HepG2 (cell line): ENCODE measurements at regions not wholly inside any gene's neighbourhood (a gene's known extent, or its start where the extent isn't known, plus 50 kb on each side); places are given as distances from the start of the nearest gene placed in this dataset.

Experiments used
- ARID3A ChIP-seq: IDR thresholded peaks from 2 replicates; pipeline ENCODE4 v1.6.1; 2012; ENCODE audit warnings: low read depth, low read length, improper control_type of control experiment
- ARNTL ChIP-seq: sonication (generic); formaldehyde crosslinking; IDR thresholded peaks from 2 replicates; pipeline ENCODE4 v1.4.0; 2020; ENCODE audit warnings: mild to moderate bottlenecking, missing genetic modification reagents
- ATF7 ChIP-seq, 2 experiments: fragments of 450-650 bp in 1 of 2; sonication (generic) in 1 of 2; formaldehyde crosslinking in 1 of 2; IDR thresholded peaks; 2 replicates each; pipeline versions ENCODE4 v1.4.0 to v1.6.1; 2016 to 2020; ENCODE audit warnings: antibody characterized with exemption in 1 of 2, mild to moderate bottlenecking in 1 of 2, missing genetic modification reagents in 1 of 2
- BCL3 ChIP-seq: sonication (generic); formaldehyde crosslinking; IDR thresholded peaks from 2 replicates; pipeline ENCODE4 v1.5.1; 2020; ENCODE audit warnings: mild to moderate bottlenecking, missing genetic modification reagents, moderate library complexity
- CEBPZ ChIP-seq: IDR thresholded peaks from 2 replicates; pipeline ENCODE4 v1.6.1; 2012; ENCODE audit warnings: low read length, improper control_type of control experiment
- GABPB1 ChIP-seq: IDR thresholded peaks from 2 replicates; pipeline ENCODE4 v1.6.1; 2016; ENCODE audit warnings: mild to moderate bottlenecking, missing genetic modification reagents, moderate library complexity, missing compliant biosample characterization
- MIXL1 ChIP-seq: IDR thresholded peaks from 2 replicates; pipeline ENCODE4 v1.6.1; 2016
- MNT ChIP-seq: fragments of 450-650 bp; IDR thresholded peaks from 2 replicates; pipeline ENCODE4 v1.6.1; 2016
- MTA1 ChIP-seq: sonication (generic); formaldehyde crosslinking; IDR thresholded peaks from 2 replicates; pipeline ENCODE4 v1.4.0; 2020; ENCODE audit warnings: missing genetic modification reagents, mild to moderate bottlenecking, borderline replicate concordance
- NCOA2 ChIP-seq: sonication (generic); formaldehyde crosslinking; IDR thresholded peaks from 2 replicates; pipeline ENCODE4 v1.8.0; 2022; ENCODE audit warnings: inconsistent platforms
- NFIC ChIP-seq: IDR thresholded peaks from 2 replicates; pipeline ENCODE4 v1.6.1; 2012; ENCODE audit warnings: mild to moderate bottlenecking, low read length, inconsistent platforms
- NFKBIZ ChIP-seq: IDR thresholded peaks from 2 replicates; pipeline ENCODE4 v1.6.1; 2018; ENCODE audit warnings: missing genetic modification reagents, missing compliant biosample characterization
- NFRKB ChIP-seq: fragments of 450-650 bp; IDR thresholded peaks from 2 replicates; pipeline ENCODE4 v1.6.1; 2017
- RARA ChIP-seq: IDR thresholded peaks from 2 replicates; pipeline ENCODE4 v1.6.1; 2016; ENCODE audit warnings: missing genetic modification reagents, missing compliant biosample characterization
- SPEN ChIP-seq: sonication (generic); formaldehyde crosslinking; IDR thresholded peaks from 2 replicates; pipeline ENCODE4 v1.5.1; 2020; ENCODE audit warnings: low read depth, mild to moderate bottlenecking, missing genetic modification reagents
- TFE3 ChIP-seq: IDR thresholded peaks from 2 replicates; pipeline ENCODE4 v1.6.1; 2016
- THYN1 ChIP-seq: sonication (generic); formaldehyde crosslinking; IDR thresholded peaks from 2 replicates; pipeline ENCODE4 v1.8.1; 2023; ENCODE audit warnings: low read depth, mild to moderate bottlenecking, moderate library complexity, missing genetic modification reagents, borderline replicate concordance
- ZNF136 ChIP-seq: sonication (generic); formaldehyde crosslinking; IDR thresholded peaks from 2 replicates; pipeline ENCODE4 v1.8.1; 2022; ENCODE audit warnings: low read depth, mild to moderate bottlenecking, moderate library complexity, missing genetic modification reagents
- ZNF225 ChIP-seq: sonication (generic); formaldehyde crosslinking; IDR thresholded peaks from 2 replicates; pipeline ENCODE4 v1.4.0; 2020; ENCODE audit warnings: mild to moderate bottlenecking, missing genetic modification reagents
- ZNF720 ChIP-seq: sonication (generic); formaldehyde crosslinking; IDR thresholded peaks from 2 replicates; pipeline ENCODE4 v1.4.0; 2020; ENCODE audit warnings: missing genetic modification reagents
- ZNF749 ChIP-seq: sonication (generic); formaldehyde crosslinking; IDR thresholded peaks from 2 replicates; pipeline ENCODE4 v1.8.0; 2022; ENCODE audit warnings: mild to moderate bottlenecking, missing genetic modification reagents, moderate library complexity, borderline replicate concordance
- ZNF775 ChIP-seq: sonication (generic); formaldehyde crosslinking; IDR thresholded peaks from 2 replicates; pipeline ENCODE4 v1.4.0; 2020; ENCODE audit warnings: missing genetic modification reagents, mild to moderate bottlenecking, moderate library complexity, borderline replicate concordance

- TF ChIP-seq ATF7 (IDR thresholded peaks at IDR 0.05) (no peak), ATF7 (CRISPR knock-in tag; IDR thresholded peaks at IDR 0.05) (no peak), BCL3 (CRISPR knock-in tag) (no peak), MNT (no peak), ZNF775 (CRISPR knock-in tag) (no peak), NFRKB (no peak), MIXL1 (CRISPR knock-in tag) (peak; percentile 74), GABPB1 (CRISPR knock-in tag) (no peak), TFE3 (CRISPR knock-in tag) (0 out of 2 replicates have a peak, but pooled peaks have one; percentile 43), NCOA2 (peak; percentile 87), ZNF749 (CRISPR knock-in tag) (no peak), ARID3A (peak; percentile 80), MTA1 (no peak), THYN1 (no peak), ZNF136 (CRISPR knock-in tag) (no peak), ZNF720 (CRISPR knock-in tag) (no peak), ARNTL (CRISPR knock-in tag) (no peak), ZNF225 (CRISPR knock-in tag) (no peak), NFKBIZ (CRISPR knock-in tag) (no peak; the same call in 1 of the 2 replicates), NFIC (peak; percentile 84), CEBPZ (no peak), RARA (CRISPR knock-in tag) (peak; percentile 96), SPEN (no peak)
These were observed 113.4 kb upstream of the RESF1 start (continued) for GRCh38 chr12:31845613-31846322.
